Left ventricle myocardium inferior (tissue), 1 donor: ENCODE measurements at regions not wholly inside any gene's neighbourhood (a gene's known extent, or its start where the extent isn't known, plus 50 kb on each side); places are given as distances from the start of the nearest gene placed in this dataset.
"Not testable (repeated sequence)": the region's sequence is repeated elsewhere in the genome, so short reads cannot be mapped to it uniquely, and the experiment has no call there.

Experiments used
- DNase-seq: peaks from one replicate; pipeline ENCODE4 v3.0.0-alpha.2; 2020
- H3K27ac ChIP-seq: fragments of 200-600 bp; replicated peaks from 2 replicates; pipeline ENCODE4 v1.8.0; 2021
- H3K27me3 ChIP-seq: fragments of 200-600 bp; 2 replicates; pipeline ENCODE4 v1.8.0; 2021; ENCODE audit warnings: low read depth
- H3K36me3 ChIP-seq: fragments of 200-600 bp; 2 replicates; pipeline ENCODE4 v1.8.0; 2021
- H3K4me1 ChIP-seq: fragments of 200-600 bp; 2 replicates; pipeline ENCODE4 v1.8.0; 2021
- H3K4me3 ChIP-seq: fragments of 200-600 bp; 2 replicates; pipeline ENCODE4 v1.8.0; 2021; ENCODE audit warnings: mild to moderate bottlenecking, moderate library complexity
- H3K9me3 ChIP-seq: fragments of 200-600 bp; replicated peaks from 2 replicates; pipeline ENCODE4 v1.8.0; 2021
- intact Hi-C: fragments of 100-400 bp; cut with micrococcal nuclease; formaldehyde crosslinking; loops from one replicate; pipeline ENCODE4 v1.11.0; 2022
- TF ChIP-seq, protein P1 (sequence below): fragments of 200-600 bp; IDR thresholded peaks from 2 replicates; pipeline ENCODE4 v1.8.0; 2021; ENCODE audit warnings: antibody characterized with exemption, mild to moderate bottlenecking, borderline replicate concordance
- donor health status: DM: no; HTN: yes; CAD: no; lungs with severe emphysema.

DNA sequence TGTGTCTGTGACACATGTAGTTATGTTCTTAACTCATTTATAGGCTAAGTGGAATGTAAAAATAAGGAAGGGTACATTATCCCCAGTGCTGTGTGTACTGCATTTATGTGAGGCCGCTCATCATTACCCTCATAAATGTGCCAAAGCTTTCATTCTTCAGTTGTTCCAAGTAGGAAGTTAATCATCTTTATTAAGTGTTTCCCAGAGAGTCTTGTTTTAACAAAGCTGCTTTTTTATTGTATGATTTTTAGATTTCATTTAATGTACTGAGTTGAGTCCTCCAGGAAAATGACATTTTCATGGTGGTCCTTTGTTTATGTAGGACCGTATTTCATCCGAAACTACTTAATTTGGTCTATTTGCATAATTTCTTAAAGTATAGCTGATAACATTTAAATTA is 379.8 kb downstream of the DLEU7 start:
- no peaks in the 10 kb centered on the region for H3K27me3 ChIP-seq
- TF ChIP-seq, protein P1, sequence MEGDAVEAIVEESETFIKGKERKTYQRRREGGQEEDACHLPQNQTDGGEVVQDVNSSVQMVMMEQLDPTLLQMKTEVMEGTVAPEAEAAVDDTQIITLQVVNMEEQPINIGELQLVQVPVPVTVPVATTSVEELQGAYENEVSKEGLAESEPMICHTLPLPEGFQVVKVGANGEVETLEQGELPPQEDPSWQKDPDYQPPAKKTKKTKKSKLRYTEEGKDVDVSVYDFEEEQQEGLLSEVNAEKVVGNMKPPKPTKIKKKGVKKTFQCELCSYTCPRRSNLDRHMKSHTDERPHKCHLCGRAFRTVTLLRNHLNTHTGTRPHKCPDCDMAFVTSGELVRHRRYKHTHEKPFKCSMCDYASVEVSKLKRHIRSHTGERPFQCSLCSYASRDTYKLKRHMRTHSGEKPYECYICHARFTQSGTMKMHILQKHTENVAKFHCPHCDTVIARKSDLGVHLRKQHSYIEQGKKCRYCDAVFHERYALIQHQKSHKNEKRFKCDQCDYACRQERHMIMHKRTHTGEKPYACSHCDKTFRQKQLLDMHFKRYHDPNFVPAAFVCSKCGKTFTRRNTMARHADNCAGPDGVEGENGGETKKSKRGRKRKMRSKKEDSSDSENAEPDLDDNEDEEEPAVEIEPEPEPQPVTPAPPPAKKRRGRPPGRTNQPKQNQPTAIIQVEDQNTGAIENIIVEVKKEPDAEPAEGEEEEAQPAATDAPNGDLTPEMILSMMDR, result no peak
- intact Hi-C loops, result no loop called here

DNA sequence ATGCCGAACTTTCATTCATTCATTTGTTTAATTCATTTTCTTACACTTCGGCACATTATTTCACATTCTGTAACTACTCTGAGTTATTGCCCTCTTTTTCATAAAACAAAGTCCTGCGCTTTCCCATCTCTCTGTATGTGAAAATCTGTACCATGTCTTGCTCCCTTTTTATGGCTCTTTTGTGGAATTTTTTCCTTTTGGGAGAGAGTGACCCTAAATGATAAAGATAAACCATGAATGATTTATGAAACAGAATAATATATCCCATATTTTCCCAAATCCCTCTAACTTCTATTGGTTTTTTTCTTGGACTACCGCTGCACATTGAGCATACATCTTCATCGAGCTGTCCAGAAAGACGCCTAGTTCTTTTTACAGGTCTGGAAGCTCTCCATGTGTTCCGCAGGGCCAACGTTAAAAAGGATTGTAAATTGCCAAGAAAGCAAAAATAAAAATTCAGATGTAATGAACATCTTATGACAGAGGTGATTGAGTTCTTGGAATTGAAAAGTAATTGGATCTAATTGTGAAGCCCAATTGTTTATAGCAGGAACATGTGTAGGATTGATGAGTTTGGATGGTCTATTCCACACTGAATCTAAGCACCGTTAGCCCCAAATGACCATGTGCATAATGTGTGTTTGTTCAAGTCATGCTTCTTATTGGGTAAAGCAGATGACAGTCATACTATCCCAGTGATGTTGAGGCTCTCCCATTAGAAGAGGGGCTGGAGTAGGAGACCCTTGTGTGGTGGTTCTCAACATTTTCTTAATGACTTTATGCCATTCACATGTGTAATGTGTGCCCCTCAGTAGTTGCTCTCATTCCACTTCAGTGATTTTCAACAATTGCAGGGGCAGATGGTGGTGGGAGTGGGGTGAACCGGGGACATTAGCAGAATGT is 378.9 kb downstream of the DLEU7 start:
- Histone ChIP-seq H3K27me3 (no peaks in the 10 kb centered on the region), H3K4me3 (no peak overlapping the region), H3K36me3 (no peaks in the 10 kb centered on the region), H3K9me3 (no peaks in the 10 kb centered on the region), H3K4me1 (peaks cover 22% of the 10 kb centered on the region), H3K27ac (no peak overlapping the region)
- intact Hi-C loops, result no loop called here
- DNase-seq, result no peak
- TF ChIP-seq, protein P1, result no peak

More for the DNA sequence above, 379.8 kb downstream of the DLEU7 start:
- H3K4me3 ChIP-seq, result no peak overlapping the region
- H3K36me3 ChIP-seq, result no peaks in the 10 kb centered on the region
- H3K4me1 ChIP-seq, result peaks cover 31% of the 10 kb centered on the region
- H3K27ac ChIP-seq, result no peak overlapping the region
- no peak for DNase-seq
- no peaks in the 10 kb centered on the region for H3K9me3 ChIP-seq

DNA sequence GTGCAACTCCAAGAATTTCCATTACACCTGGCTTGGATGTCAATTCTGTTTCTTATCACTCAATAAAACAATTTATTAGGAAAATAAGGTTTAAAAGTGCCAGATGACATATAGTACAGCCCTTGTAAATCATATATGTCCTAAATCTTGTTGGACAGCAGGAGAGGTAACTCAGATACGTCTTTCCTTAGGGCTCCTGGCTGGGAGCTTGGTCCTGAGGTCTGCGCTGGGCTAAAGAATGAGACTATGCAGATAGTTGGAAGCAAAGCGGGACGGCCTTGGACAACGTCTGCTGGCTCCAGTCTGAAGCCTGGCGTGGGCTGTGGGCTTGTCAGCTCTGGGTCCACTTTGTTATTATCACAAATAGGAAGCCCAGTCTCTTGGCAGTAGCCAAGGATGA is 377.0 kb downstream of the DLEU7 start:
- intact Hi-C loops, result no loop called here
- H3K36me3 ChIP-seq, result no peaks in the 10 kb centered on the region
- no peak for DNase-seq
- no peak overlapping the region for H3K4me3 ChIP-seq
- no peaks in the 10 kb centered on the region for H3K27me3 ChIP-seq
- peaks cover 13% of the 10 kb centered on the region for H3K4me1 ChIP-seq
- TF ChIP-seq, protein P1, result no peak
- H3K9me3 ChIP-seq, result no peaks in the 10 kb centered on the region
- H3K27ac ChIP-seq, result no peak overlapping the region

DNA sequence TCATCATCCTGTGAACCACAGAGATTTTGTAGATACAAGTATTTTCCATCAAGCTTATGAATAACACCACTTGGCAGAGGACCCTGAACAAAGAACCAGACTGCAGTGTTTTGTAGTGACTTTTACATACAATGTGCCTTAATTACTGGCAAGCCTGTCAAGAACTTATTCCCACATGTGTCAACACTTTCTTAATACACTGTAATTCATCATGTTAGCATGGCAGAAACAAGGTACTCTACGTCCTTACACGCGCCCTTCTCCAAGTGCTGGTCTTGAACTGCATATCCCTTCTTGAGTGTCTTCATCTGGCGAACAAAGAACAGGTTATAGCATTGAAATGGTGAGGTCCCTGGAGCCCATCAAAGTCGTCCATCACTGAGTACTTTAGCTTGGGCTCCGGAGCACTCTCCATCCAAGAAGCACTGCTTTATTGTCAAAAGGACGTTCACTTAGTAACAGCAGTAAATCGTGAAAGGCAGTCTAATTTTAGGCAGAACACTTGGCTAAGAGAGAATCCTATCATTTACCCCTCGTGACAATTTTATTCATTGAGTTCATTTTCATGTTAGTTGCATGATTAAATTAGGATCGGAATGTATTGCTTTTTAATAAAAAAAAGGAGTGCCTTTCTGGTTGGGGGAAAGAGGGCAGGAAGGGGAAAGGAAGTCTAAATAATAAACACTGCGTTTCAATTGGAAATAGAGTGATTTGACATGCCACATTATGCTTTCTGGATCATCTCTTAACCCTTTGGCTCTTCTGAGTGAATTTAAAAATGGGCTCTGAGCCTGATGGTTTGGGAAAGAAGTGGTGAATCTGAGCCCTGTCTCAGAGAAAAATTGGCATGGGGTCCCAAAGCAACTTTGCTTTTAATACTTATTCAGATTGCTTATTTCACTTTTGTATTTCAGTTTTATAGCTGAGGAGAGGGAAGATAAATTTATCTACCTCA is 376.1 kb downstream of the DLEU7 start:
- H3K4me1 ChIP-seq, result peaks cover 13% of the 10 kb centered on the region
- no peaks in the 10 kb centered on the region for H3K27me3 ChIP-seq
- H3K9me3 ChIP-seq, result no peaks in the 10 kb centered on the region
- no peaks in the 10 kb centered on the region for H3K36me3 ChIP-seq
- DNase-seq, result no peak
- H3K27ac ChIP-seq, result no peak overlapping the region
- no peak overlapping the region for H3K4me3 ChIP-seq
- intact Hi-C loops, result no loop called here
- TF ChIP-seq, protein P1, result no peak

DNA sequence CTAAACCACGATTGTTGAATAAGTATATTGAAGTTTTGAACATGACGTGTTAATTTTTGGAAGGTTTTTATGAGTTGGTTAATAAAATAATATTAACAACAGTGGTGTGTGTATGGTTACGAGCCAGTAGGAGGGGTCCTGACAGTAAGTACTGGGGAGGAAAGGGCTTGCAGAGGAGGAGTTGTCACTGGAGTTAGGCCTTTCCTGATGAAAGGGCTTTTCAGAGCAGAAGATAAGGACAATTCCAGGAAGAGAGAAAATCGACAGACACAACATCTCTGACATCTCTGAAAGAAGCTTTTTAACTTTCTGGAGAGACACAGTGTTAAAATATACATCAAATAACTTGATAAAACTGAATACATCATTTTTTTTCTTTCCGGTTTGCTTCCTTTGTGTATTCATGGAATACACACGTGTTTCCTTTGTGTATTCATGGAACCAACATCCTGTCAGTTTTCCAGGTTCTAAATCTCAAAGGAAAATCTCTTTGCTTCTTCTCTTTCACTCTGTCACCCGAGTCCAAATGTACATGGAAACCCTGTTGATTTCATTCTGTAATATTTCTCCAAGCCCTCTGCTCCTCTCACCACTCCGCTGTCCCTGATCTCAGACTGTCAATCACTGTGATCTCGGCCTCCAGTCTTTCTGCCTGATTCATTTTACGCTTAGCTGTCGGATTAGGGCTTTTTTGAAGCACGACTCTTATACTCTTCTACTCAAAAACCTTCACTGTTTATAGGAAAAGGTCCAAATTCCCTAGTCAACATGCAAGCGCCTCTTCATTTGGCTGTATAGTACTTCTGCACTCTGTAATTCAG is 374.4 kb downstream of the DLEU7 start:
- Histone ChIP-seq H3K4me1 (peaks cover 13% of the 10 kb centered on the region), H3K9me3 (no peaks in the 10 kb centered on the region), H3K4me3 (no peak overlapping the region), H3K27me3 (no peaks in the 10 kb centered on the region), H3K27ac (no peak overlapping the region), H3K36me3 (no peaks in the 10 kb centered on the region)
- TF ChIP-seq, protein P1, result no peak
- intact Hi-C loops, result no loop called here
- no peak for DNase-seq

DNA sequence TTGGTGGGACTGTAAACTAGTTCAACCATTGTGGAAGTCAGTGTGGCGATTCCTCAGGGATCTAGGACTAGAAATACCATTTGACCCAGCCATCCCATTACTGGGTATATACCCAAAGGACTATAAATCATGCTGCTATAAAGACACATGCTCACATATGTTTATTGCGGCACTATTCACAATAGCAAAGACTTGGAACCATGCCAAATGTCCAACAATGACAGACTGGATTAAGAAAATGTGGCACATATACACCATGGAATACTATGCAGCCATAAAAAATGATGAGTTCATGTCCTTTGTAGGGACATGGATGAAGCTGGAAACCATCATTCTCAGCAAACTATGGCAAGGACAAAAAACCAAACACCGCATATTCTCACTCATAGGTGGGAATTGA is 370.4 kb downstream of the DLEU7 start:
- H3K36me3 ChIP-seq, H3K27me3 ChIP-seq, H3K4me3 ChIP-seq, H3K27ac ChIP-seq, H3K9me3 ChIP-seq, intact Hi-C loops, DNase-seq: not testable (repeated sequence)
- H3K4me1 ChIP-seq, result peaks cover 22% of the 10 kb centered on the region
